ENCODE measurements at regions not wholly inside any gene's neighbourhood (a gene's known extent, or its start where the extent isn't known, plus 50 kb on each side); places are given as distances from the start of the nearest gene placed in this dataset.
"Not testable (repeated sequence)": the region's sequence is repeated elsewhere in the genome, so short reads cannot be mapped to it uniquely, and the experiment has no call there.

- no peak for DNase-seq
Observed at GRCh38 chr2:17460371-17461086, 57.7 kb downstream of the RAD51AP2 start.

- no peak for DNase-seq
Observed at GRCh38 chr2:17455343-17455742, 62.9 kb downstream of the RAD51AP2 start.

- DNase-seq, result not testable (repeated sequence)
Observed at GRCh38 chr2:17446191-17446590, 72.0 kb downstream of the RAD51AP2 start.

- DNase-seq, result no peak
Observed at GRCh38 chr2:17445744-17446143, 72.5 kb downstream of the RAD51AP2 start.

GRCh38 chr2:17442334-17442733, 75.9 kb downstream of the RAD51AP2 start:
- DNase-seq, result peak in 1 of 3 donors; percentile 5

- no peak for DNase-seq
Observed at GRCh38 chr2:17441790-17442189, 76.5 kb downstream of the RAD51AP2 start.

- no peak for DNase-seq
Observed at GRCh38 chr2:17441055-17441771, 77.0 kb downstream of the RAD51AP2 start.

GRCh38 chr2:17430326-17430725, 87.9 kb downstream of the RAD51AP2 start:
- no peak for DNase-seq

GRCh38 chr2:17429130-17429529, 89.1 kb downstream of the RAD51AP2 start:
- DNase-seq, result peak in 1 of 3 donors; percentile 55

- no peak for DNase-seq
Observed at GRCh38 chr2:17427401-17427800, 90.8 kb downstream of the RAD51AP2 start.

- DNase-seq, result no peak
Observed at GRCh38 chr2:17426743-17427142, 91.5 kb downstream of the RAD51AP2 start.

- peak in 1 of 3 donors; percentile 15 for DNase-seq
Observed at GRCh38 chr2:17422061-17422460, 96.2 kb downstream of the RAD51AP2 start.

- peak in 1 of 3 donors; percentile 96 for DNase-seq
Observed at GRCh38 chr2:17416884-17417391, 101.3 kb downstream of the RAD51AP2 start.

GRCh38 chr2:17413036-17413435, 105.2 kb downstream of the RAD51AP2 start:
- peak in 1 of 3 donors; percentile 32 for DNase-seq

GRCh38 chr2:17401096-17401495, 117.1 kb downstream of the RAD51AP2 start:
- no peak for DNase-seq

- no peak for DNase-seq
Observed at GRCh38 chr2:17398770-17399169, 119.5 kb downstream of the RAD51AP2 start.

- DNase-seq, result no peak
Observed at GRCh38 chr2:17388798-17389197, 129.4 kb downstream of the RAD51AP2 start.

- DNase-seq, result no peak
Observed at GRCh38 chr2:17387591-17387990, 130.6 kb downstream of the RAD51AP2 start.

GRCh38 chr2:17386771-17387170, 131.5 kb downstream of the RAD51AP2 start:
- no peak for DNase-seq

- DNase-seq, result no peak
Observed at GRCh38 chr2:17380003-17380402, 138.2 kb downstream of the RAD51AP2 start.

GRCh38 chr2:17375262-17375661, 143.0 kb downstream of the RAD51AP2 start:
- no peak for DNase-seq

- DNase-seq, result peak in 1 of 3 donors; percentile 62
Observed at GRCh38 chr2:17373741-17374140, 144.5 kb downstream of the RAD51AP2 start.

GRCh38 chr2:17373041-17373440, 145.2 kb downstream of the RAD51AP2 start:
- DNase-seq, result peak in 1 of 3 donors; percentile 32

Data from muscle of back (tissue), 3 donors.